Stimulated activated memory B cell treated with anti-CD40 and anti-IgM and Interleukin-4, amounts not matched to agents 10 μg/mL and 1 μg/mL and 100 μg/mL, for 72 hours (primary cell): ENCODE measurements at regions not wholly inside any gene's neighbourhood (a gene's known extent, or its start where the extent isn't known, plus 50 kb on each side); places are given as distances from the start of the nearest gene placed in this dataset.

Experiments used
- ATAC-seq: fragments of 150-1000 bp; cut with Tn5 transposase; 2 replicates; pipeline ENCODE4 v1.10.0; 2021
- H3K27ac Mint-ChIP-seq: one replicate; pipeline ENCODE4 v1.8.0; 2022; ENCODE audit warnings: mild to moderate bottlenecking, mixed read lengths
- H3K27me3 Mint-ChIP-seq: one replicate; pipeline ENCODE4 v1.8.0; 2022; ENCODE audit warnings: mixed read lengths
- H3K36me3 Mint-ChIP-seq: one replicate; pipeline ENCODE4 v1.8.0; 2022; ENCODE audit warnings: mixed read lengths
- H3K4me1 Mint-ChIP-seq: one replicate; pipeline ENCODE4 v1.8.0; 2022; ENCODE audit warnings: mixed read lengths
- H3K4me3 Mint-ChIP-seq: one replicate; pipeline ENCODE4 v1.8.0; 2022; ENCODE audit warnings: mild to moderate bottlenecking, moderate library complexity, mixed read lengths
- H3K9me3 Mint-ChIP-seq: one replicate; pipeline ENCODE4 v1.8.0; 2022; ENCODE audit warnings: mixed read lengths

DNA sequence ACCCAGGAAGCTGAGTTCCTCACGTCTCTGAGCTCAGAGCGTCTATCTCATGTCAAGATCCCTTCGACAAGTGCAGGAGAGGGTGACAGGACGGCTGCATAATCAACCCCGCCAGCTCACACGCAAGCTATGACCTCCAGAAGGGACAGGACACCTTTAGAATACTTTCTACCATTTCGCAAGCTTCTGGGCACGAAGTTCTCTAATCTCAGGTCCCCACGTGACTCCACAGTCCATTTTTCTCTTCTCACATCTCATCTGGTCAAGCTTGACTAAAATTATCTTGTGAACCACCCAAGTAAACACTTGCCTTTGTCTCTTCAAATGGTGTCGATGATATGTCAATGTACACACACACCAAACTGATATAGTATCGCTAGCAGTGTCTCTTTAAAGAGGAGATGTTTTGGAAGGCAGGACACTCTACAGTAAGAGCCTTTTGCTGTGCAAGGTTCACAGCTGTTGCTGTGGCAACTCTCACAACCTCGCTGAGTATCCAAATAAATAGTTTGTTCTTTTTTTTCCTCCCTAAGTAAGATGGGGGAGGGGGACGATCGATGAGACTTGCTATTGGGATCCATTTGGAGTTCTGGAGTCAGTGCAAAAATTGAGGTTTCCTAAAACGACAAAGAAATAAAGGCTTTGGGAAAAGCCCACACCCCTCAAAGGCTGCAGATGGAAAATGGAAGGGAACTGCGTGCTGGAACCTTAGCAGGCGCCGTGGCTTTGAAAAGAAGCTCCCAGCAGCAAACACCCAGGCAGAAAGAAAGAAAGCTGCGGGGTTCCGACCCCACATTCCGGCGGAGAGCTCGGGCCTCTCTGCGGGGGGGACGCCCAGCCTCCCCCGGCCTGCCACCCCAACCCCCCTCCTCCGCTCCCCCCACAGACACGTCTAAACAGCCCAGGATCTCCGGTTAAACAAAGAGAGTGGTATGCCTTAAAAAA is 215.4 kb upstream of the UBASH3B start:
- H3K27me3 Mint-ChIP-seq = peaks cover 20% of the 10 kb centered on the region
- no peak for ATAC-seq
- H3K27ac Mint-ChIP-seq = no peak overlapping the region
- no peaks in the 10 kb centered on the region for H3K9me3 Mint-ChIP-seq
- H3K4me3 Mint-ChIP-seq = no peak overlapping the region
- no peaks in the 10 kb centered on the region for H3K4me1 Mint-ChIP-seq
- H3K36me3 Mint-ChIP-seq = no peaks in the 10 kb centered on the region

DNA sequence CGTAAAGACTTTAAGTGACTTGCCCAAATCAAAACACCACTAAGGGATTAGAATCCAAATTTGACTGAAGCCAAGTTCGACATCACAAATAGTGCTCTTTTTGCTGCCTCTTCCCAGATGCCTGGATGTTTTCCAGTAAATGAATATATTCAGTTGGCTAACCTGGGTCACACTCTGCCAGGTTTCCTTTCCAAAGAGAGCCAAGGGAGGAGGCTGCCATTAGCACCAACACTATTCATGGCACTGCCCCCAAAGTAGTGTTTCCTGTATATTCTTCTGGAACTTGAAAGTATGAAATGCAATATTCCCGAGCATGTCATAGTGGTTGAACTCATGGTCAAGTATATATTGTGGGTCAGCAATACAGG is 219.3 kb upstream of the UBASH3B start:
- Mint-ChIP-seq H3K9me3 (no peaks in the 10 kb centered on the region), H3K4me3 (no peak overlapping the region), H3K27ac (no peak overlapping the region), H3K4me1 (no peaks in the 10 kb centered on the region), H3K27me3 (peaks cover 21% of the 10 kb centered on the region), H3K36me3 (no peaks in the 10 kb centered on the region)
- ATAC-seq = no peak

DNA sequence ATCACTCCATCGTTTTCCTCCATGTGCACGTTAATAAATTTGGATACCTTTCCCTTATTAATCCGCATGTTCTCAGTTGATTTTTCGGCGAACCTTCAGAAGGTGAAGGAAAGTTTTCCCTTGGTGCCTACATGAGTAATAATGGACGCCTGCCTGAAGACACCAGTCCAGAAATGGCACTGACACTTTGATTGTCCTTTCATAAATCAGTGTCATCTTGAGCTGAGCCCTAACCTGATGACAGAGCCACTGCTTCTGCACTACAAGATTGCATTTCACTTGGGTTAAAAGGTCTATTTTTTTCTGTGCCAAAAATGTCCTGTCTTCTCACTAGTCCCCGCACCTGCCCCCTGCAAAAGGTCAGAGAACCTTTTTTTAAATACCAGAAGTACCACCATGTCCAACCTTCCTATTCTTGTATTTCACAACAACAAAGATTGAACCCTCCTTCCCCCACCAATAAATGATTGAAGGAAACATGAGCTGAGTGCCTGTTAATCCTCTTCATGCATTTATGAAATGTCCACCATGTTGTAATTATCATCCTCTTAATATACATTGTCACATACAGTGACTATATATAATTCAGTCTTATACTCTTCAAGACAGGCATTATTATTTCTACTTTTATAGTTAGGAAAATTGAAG is 219.9 kb upstream of the UBASH3B start:
- Mint-ChIP-seq H3K27me3 (peaks cover 21% of the 10 kb centered on the region), H3K9me3 (no peaks in the 10 kb centered on the region), H3K27ac (no peak overlapping the region), H3K36me3 (no peaks in the 10 kb centered on the region), H3K4me1 (no peaks in the 10 kb centered on the region), H3K4me3 (no peak overlapping the region)
- ATAC-seq = no peak

DNA sequence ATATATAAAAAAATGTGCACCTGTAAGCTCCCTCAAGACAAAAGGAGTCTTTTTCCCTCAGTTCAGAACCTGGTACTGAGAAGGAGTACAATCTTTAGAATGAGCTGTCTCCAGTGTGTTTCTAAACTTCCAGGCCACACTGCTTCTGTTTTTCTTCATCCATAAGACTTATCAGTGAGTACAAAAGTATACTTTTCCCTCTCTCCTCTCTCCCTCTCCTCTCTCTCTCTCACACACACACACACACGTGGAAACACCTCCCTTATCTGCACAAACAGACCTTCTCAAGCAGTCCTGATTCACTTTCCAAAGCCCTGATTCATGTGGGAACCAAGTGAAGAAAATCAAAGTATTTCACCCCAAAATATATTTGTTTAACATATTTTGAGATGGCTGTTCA is 220.7 kb upstream of the UBASH3B start:
- H3K27ac Mint-ChIP-seq = no peak overlapping the region
- no peak overlapping the region for H3K4me3 Mint-ChIP-seq
- no peak for ATAC-seq
- H3K27me3 Mint-ChIP-seq = peaks cover 15% of the 10 kb centered on the region
- H3K36me3 Mint-ChIP-seq = no peaks in the 10 kb centered on the region
- H3K4me1 Mint-ChIP-seq = no peaks in the 10 kb centered on the region
- no peaks in the 10 kb centered on the region for H3K9me3 Mint-ChIP-seq

DNA sequence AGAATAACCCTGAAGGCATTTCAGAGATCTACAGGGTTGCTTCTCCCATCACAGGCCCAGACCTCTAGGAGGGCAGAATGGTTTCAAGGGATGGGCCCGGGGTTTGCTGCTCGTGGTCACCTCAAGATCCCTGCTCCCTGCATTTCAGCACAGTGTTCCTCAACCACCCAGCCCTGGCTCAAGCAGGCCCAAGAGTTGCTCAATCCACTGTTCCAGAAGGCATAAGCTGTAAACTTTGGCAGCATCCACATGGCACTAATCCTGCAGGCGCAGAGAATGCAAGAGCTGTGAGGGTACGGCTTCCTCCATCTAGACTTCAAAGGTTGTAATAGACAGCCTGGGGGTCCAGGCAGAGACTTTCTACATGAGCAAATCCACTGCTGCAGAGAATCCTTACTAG is 225.0 kb upstream of the UBASH3B start:
- H3K27me3 Mint-ChIP-seq = peaks cover 4% of the 10 kb centered on the region
- no peak for ATAC-seq
- no peaks in the 10 kb centered on the region for H3K36me3 Mint-ChIP-seq
- H3K9me3 Mint-ChIP-seq = no peaks in the 10 kb centered on the region
- no peak overlapping the region for H3K27ac Mint-ChIP-seq
- no peaks in the 10 kb centered on the region for H3K4me1 Mint-ChIP-seq
- H3K4me3 Mint-ChIP-seq = no peak overlapping the region

DNA sequence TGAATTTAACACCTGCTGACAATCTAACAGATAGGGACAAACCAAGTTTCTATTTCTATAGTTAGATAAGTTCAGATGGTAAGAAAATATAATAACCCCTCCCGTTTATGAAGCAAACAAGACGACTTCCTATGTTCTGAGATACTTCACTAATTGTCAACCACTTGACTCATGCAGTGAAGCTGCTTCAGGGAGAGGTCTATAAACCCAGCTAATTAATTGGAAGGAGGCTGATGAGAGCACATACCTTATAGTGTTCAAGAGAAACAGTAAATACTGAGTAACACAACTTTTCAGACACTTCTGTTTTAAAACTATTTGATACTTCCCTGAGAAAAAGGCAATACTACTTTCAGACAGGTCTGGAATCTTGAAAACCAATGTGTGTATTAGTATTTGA is 229.4 kb upstream of the UBASH3B start:
- ATAC-seq = no peak
- no peak overlapping the region for H3K4me3 Mint-ChIP-seq

DNA sequence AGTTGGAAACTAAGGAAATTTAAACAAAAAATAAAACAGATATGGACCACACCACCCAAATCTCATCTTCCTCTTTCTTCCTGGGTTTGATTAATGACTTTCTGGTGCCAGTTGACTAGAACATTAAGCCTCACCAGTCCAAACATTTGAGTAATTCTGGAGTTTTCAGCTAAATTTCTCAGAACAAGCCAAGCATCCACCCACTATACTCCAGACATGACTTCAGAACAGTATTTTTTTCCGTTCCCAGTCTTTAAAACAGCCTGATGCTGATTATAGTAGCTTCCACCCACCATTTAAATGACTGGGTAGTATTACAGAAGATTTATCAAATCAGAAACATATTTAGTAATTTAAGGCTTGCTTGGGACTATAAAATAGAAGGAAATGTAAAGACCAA is 230.9 kb upstream of the UBASH3B start:
- Mint-ChIP-seq H3K9me3 (no peaks in the 10 kb centered on the region), H3K27ac (no peak overlapping the region), H3K36me3 (no peaks in the 10 kb centered on the region), H3K4me1 (no peaks in the 10 kb centered on the region), H3K27me3 (peaks cover 6% of the 10 kb centered on the region), H3K4me3 (no peak overlapping the region)
- ATAC-seq = no peak

More for the DNA sequence above, 229.4 kb upstream of the UBASH3B start:
- peaks cover 6% of the 10 kb centered on the region for H3K27me3 Mint-ChIP-seq
- H3K36me3 Mint-ChIP-seq = no peaks in the 10 kb centered on the region
- no peaks in the 10 kb centered on the region for H3K4me1 Mint-ChIP-seq
- H3K27ac Mint-ChIP-seq = no peak overlapping the region
- H3K9me3 Mint-ChIP-seq = no peaks in the 10 kb centered on the region

DNA sequence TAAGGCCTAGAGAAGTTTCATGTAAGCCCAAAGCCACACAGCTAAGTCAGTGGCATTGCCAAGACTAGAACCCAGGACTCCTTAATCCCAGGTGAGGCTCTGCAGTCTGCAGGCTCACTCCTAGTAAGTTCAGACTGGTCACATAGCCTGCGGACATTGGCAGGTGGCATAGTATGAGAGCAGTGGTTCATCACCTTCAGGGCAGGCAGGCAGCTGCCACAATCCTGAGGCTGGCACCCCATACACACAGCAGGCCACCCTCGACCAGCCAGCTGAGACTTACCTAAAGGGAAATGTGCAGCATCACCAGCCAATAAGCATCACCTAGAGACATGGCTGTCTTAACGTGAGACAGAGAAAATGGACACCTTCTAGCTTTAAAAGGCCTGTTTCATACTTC is 231.6 kb upstream of the UBASH3B start:
- Mint-ChIP-seq H3K27me3 (peaks cover 6% of the 10 kb centered on the region), H3K36me3 (no peaks in the 10 kb centered on the region), H3K27ac (no peak overlapping the region), H3K4me3 (no peak overlapping the region), H3K4me1 (no peaks in the 10 kb centered on the region), H3K9me3 (no peaks in the 10 kb centered on the region)
- no peak for ATAC-seq

DNA sequence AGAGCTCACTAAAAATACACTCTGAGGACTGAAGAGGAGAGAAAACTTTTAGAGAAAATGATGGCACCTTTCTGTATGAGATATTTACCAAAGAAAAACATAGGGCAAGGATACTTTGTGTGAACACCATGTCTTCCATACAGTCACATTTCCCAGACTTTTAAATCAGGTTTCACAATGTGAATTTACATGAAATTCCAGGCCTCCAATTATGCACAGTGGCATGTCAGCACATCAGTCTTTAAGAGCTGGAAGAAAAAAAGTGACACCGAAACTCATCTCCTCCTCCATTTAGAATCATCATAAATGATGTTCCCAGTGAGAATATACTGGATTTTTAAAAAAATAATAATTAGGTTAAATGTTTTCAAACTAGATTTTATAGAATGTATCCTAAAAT is 232.2 kb upstream of the UBASH3B start:
- Mint-ChIP-seq H3K4me3 (no peak overlapping the region), H3K4me1 (no peaks in the 10 kb centered on the region), H3K27me3 (peaks cover 6% of the 10 kb centered on the region), H3K36me3 (no peaks in the 10 kb centered on the region), H3K9me3 (no peaks in the 10 kb centered on the region), H3K27ac (no peak overlapping the region)
- no peak for ATAC-seq

DNA sequence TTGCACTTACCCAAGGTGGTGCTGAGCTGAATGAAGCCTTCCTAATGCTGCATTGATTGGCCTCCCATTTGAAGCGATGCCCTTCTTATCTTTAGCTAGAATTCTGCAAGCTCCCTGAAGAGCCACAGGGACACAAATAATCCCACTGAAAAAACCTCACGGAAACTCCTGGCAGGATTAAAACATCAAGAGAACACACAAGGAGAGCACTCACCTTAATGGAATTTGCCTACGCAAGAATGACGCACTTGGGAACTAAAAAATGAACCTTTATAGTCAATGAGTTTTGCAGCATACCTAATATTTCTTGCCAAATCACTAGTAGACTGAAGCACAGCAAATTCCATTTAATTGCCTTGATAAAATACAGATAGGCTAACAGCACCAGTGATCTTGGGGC is 232.8 kb upstream of the UBASH3B start:
- no peak overlapping the region for H3K27ac Mint-ChIP-seq
- peaks cover 6% of the 10 kb centered on the region for H3K27me3 Mint-ChIP-seq
- no peak for ATAC-seq
- no peaks in the 10 kb centered on the region for H3K9me3 Mint-ChIP-seq
- H3K4me3 Mint-ChIP-seq = no peak overlapping the region
- H3K4me1 Mint-ChIP-seq = no peaks in the 10 kb centered on the region
- no peaks in the 10 kb centered on the region for H3K36me3 Mint-ChIP-seq

DNA sequence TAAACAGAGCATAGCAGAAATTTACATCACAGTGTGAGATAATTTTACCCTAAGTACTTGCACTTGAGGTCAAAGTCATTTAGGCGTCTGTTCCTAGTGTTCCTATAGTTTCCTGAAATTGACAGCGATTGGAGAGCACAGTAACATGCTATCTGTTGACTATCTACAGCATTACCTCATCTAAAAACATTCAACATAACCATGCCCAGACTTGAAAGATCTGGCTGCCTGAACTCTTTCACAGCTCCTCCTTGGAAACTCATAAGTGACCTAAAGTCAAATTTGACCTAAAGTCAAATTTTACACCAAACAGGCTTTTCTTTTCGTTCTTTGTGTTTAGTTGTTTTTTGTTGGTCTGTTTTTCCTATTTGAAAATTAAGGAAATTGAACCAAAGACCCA is 233.8 kb upstream of the UBASH3B start:
- Mint-ChIP-seq H3K4me3 (no peak overlapping the region), H3K36me3 (no peaks in the 10 kb centered on the region), H3K4me1 (no peaks in the 10 kb centered on the region), H3K27ac (no peak overlapping the region), H3K9me3 (no peaks in the 10 kb centered on the region), H3K27me3 (peaks cover 6% of the 10 kb centered on the region)
- ATAC-seq = no peak

DNA sequence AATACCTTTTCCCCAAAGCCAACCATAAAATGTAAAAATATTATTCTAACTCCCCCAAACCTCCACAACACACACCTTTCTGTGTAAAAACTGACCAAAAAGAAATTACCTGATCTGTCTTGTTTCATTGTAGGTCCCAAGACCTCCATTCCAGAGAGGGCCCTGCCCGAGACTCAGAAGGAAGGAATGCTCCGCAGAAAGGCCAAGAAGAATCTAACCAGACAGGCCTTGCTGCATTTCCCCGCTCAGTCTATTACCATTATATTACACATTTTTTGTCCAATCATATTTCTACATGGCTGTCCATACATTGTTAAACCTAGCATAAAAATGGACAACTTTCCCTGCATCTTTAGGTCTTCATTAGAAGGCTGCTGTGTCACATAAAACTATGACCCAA is 237.5 kb upstream of the UBASH3B start:
- H3K27ac Mint-ChIP-seq = no peak overlapping the region
- ATAC-seq = no peak
- no peaks in the 10 kb centered on the region for H3K4me1 Mint-ChIP-seq
- peaks cover 4% of the 10 kb centered on the region for H3K9me3 Mint-ChIP-seq
- no peaks in the 10 kb centered on the region for H3K27me3 Mint-ChIP-seq
- H3K36me3 Mint-ChIP-seq = no peaks in the 10 kb centered on the region
- H3K4me3 Mint-ChIP-seq = no peak overlapping the region

DNA sequence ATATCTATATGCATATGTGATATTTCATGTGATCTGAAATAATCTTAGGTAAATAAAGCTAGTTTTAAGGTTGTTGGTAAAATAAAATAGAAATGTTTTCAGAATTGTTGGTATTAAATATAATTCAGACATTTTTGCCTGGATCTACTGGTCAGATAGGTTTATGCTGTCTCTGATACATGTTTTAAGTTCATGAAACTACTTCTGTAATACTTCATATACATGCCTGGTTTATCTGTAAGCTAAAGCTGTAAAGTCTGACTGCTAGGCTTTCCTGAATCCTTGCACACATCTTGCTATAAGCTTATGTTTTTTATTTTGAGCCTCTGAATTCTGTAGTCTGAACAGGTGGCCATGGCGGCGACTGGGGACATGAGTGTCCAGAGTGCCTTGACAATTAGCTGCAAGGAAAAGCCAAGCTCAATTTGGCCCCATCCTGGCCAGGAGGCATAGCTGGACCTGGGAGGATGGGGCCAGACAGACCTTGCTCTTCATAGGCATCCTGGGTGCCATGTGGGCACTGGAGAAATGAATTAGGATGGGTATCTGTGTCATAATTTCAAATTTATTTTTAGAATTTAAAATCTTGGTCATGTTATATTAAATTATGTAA is 241.0 kb upstream of the UBASH3B start:
- no peaks in the 10 kb centered on the region for H3K4me1 Mint-ChIP-seq
- ATAC-seq = no peak
- no peak overlapping the region for H3K27ac Mint-ChIP-seq
- peaks cover 10% of the 10 kb centered on the region for H3K9me3 Mint-ChIP-seq
- H3K4me3 Mint-ChIP-seq = no peak overlapping the region
- H3K27me3 Mint-ChIP-seq = no peaks in the 10 kb centered on the region
- H3K36me3 Mint-ChIP-seq = no peaks in the 10 kb centered on the region

DNA sequence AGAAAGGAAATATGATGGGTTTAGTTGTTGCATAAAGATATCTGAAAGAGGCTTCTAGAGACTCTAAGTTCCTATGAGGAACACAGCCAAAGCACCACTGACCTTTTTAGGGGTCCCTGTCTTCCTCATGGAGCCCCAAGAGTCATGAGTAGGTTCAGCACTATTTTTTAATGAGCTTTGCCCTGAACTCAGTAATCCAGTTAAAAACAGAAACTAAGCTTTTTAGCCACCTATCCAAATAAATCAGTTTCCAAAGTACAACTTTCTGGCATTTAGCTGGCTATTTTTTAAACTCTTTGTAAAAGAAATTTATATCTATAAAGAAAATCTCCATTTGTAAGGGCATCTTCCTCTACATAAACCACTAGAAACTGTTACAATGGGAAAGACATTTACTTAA is 241.8 kb upstream of the UBASH3B start:
- ATAC-seq = no peak
- H3K4me3 Mint-ChIP-seq = no peak overlapping the region
- H3K27me3 Mint-ChIP-seq = no peaks in the 10 kb centered on the region
- H3K27ac Mint-ChIP-seq = no peak overlapping the region
- no peaks in the 10 kb centered on the region for H3K4me1 Mint-ChIP-seq
- peaks cover 10% of the 10 kb centered on the region for H3K9me3 Mint-ChIP-seq
- no peaks in the 10 kb centered on the region for H3K36me3 Mint-ChIP-seq

DNA sequence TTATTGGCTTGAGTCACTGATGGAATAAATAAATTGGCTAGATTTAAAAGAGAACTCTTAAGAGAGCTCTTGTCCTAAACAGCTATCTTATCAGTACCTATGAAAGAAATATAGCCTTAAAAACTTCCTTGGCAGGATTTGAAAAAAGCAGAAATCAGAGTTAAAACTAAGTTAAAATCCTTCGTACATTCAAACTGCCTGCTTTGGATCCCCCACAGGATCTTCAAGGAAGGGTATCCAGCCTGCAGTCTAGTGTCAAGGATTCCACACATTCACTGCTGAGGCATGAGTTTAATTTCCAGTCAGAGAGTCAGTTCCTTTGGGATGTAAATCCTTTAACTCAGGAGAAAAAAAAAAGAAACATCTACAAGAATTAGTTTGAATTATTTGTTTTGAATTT is 242.9 kb upstream of the UBASH3B start:
- no peaks in the 10 kb centered on the region for H3K27me3 Mint-ChIP-seq
- ATAC-seq = no peak
- no peak overlapping the region for H3K4me3 Mint-ChIP-seq
- H3K36me3 Mint-ChIP-seq = no peaks in the 10 kb centered on the region
- no peak overlapping the region for H3K27ac Mint-ChIP-seq
- H3K9me3 Mint-ChIP-seq = peaks cover 10% of the 10 kb centered on the region
- no peaks in the 10 kb centered on the region for H3K4me1 Mint-ChIP-seq

DNA sequence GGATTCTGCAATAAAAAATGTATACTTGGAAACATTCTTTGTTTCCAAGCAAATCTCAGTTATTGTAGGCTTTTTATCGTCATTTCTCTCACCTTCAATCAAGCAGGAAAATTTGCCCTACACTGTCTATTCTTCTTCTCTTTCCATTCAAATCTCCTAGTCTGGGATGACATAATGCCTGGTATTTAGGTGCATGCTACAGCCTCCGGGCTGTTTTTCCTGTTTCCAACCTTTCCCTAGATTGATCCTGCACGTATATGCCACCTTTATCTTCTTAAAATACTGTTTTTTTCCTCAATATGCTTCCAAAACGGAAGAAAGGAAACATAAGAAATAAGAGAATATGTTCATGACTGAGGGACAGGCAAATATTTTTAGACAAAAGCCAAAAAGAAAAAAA is 249.1 kb upstream of the UBASH3B start:
- H3K36me3 Mint-ChIP-seq = no peaks in the 10 kb centered on the region
- H3K27ac Mint-ChIP-seq = no peak overlapping the region
- no peak overlapping the region for H3K4me3 Mint-ChIP-seq
- H3K27me3 Mint-ChIP-seq = no peaks in the 10 kb centered on the region
- ATAC-seq = no peak
- H3K9me3 Mint-ChIP-seq = peaks cover 7% of the 10 kb centered on the region
- H3K4me1 Mint-ChIP-seq = no peaks in the 10 kb centered on the region
